Natural killer cell (primary cell): ENCODE measurements at regions not wholly inside any gene's neighbourhood (a gene's known extent, or its start where the extent isn't known, plus 50 kb on each side); places are given as distances from the start of the nearest gene placed in this dataset.

Experiments
- ATAC-seq, 3 donors: fragments of 150-1000 bp in 2 of 3; fragments of 200-7000 bp in 1 of 3; cut with Tn5 transposase; 1 replicate in 1 of 3; 2 replicates in 2 of 3; pipeline ENCODE4 v1.10.0; 2021; ENCODE audit warnings: mild to moderate bottlenecking in 2 of 3, moderate library complexity in 2 of 3
- DNase-seq, 2 donors: peaks; one replicate each; pipeline versions ENCODE4 v3.0.0 to v3.0.0-alpha.2; 2013 to 2021; ENCODE audit warnings: mixed read lengths in 1 of 2
- H3K27ac ChIP-seq: one replicate; pipeline ENCODE4 v1.5.1; 2013; ENCODE audit warnings: mild to moderate bottlenecking, low read length
- H3K27me3 ChIP-seq: one replicate; pipeline ENCODE4 v1.6.1; 2013; ENCODE audit warnings: low read length; ENCODE audit not compliant: control insufficient read depth, insufficient read depth
- H3K36me3 ChIP-seq: one replicate; pipeline ENCODE4 v1.6.1; 2013; ENCODE audit warnings: low read length; ENCODE audit not compliant: control insufficient read depth, insufficient read depth
- H3K4me1 ChIP-seq: one replicate; pipeline ENCODE4 v1.6.1; 2013; ENCODE audit warnings: low read length; ENCODE audit not compliant: control insufficient read depth, insufficient read depth
- H3K4me3 ChIP-seq: one replicate; pipeline ENCODE4 v1.5.1; 2013; ENCODE audit warnings: low read length
- H3K9me3 ChIP-seq: one replicate; pipeline ENCODE4 v1.6.1; 2013; ENCODE audit warnings: low read length; ENCODE audit not compliant: control insufficient read depth, insufficient read depth
- H3K27ac Mint-ChIP-seq, 2 donors: one replicate each; pipeline ENCODE4 v1.8.0; 2022; ENCODE audit warnings: mild to moderate bottlenecking in 2 of 2, mixed read lengths in 2 of 2, moderate library complexity in 1 of 2
- H3K27me3 Mint-ChIP-seq, 2 donors: one replicate each; pipeline ENCODE4 v1.8.0; 2022; ENCODE audit warnings: low read depth in 2 of 2, mixed read lengths in 2 of 2
- H3K36me3 Mint-ChIP-seq: one replicate; pipeline ENCODE4 v1.8.0; 2022; ENCODE audit warnings: mixed read lengths
- H3K4me1 Mint-ChIP-seq, 2 donors: one replicate each; pipeline ENCODE4 v1.8.0; 2022; ENCODE audit warnings: mixed read lengths in 2 of 2
- H3K4me3 Mint-ChIP-seq: one replicate; pipeline ENCODE4 v1.8.0; 2022; ENCODE audit warnings: mild to moderate bottlenecking, moderate library complexity, mixed read lengths
- H3K9me3 Mint-ChIP-seq, 2 donors: one replicate each; pipeline ENCODE4 v1.8.0; 2022; ENCODE audit warnings: mixed read lengths in 2 of 2
- WGBS: methylation state at CpG from one replicate; pipeline ENCODE4 v1.1.7; 2013; ENCODE audit warnings: missing lambda C conversion rate; ENCODE audit not compliant: insufficient coverage; 5-methylcytosine and 5-hydroxymethylcytosine counted together
- intact Hi-C: fragments of 100-400 bp; cut with micrococcal nuclease; formaldehyde crosslinking; loops from one replicate; pipeline ENCODE4 v1.14.2; 2022
- TF ChIP-seq, protein P1 (sequence below): fragments of 200-600 bp; IDR thresholded peaks from one replicate; pipeline ENCODE4 v1.8.0; 2022; ENCODE audit warnings: antibody characterized with exemption

DNA sequence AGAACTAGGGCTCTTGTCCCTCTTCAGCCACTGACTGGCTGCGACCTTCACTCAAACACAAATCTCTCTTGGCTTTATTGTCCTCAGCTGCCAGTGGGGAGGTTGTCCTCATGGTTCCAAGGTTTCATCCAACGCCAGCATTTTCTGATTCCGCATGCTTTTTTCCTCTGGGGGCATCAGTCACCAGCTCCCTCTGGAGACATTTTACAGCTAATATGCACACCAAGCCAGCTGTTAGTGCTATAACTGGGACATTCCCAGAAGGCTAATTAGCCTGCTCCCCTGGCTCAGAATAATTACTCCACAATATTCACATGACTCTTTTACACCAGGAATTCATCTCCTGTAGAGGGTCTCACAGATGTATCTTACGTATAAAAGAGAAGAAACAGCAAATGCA lies 193.6 kb upstream of the ANKRD55 start:
- Histone ChIP-seq H3K4me3 (no peak overlapping the region), H3K9me3 (peaks cover 3% of the 10 kb centered on the region), H3K27ac (no peak overlapping the region), H3K4me1 (no peaks in the 10 kb centered on the region), H3K36me3 (no peaks in the 10 kb centered on the region), H3K27me3 (no peaks in the 10 kb centered on the region)
- ATAC-seq (no peak), DNase-seq (no peak)
- 94% methylated on average over 4 of the region's 4 CpGs for WGBS
- Mint-ChIP-seq H3K36me3 (no peaks in the 10 kb centered on the region), H3K4me1 (no peaks in the 10 kb centered on the region), H3K27ac (no peak overlapping the region), H3K4me3 (no peak overlapping the region), H3K27me3 (peaks cover 0 to 2% of the 10 kb centered on the region in 2 donors), H3K9me3 (no peaks in the 10 kb centered on the region)
- TF ChIP-seq, protein P1, sequence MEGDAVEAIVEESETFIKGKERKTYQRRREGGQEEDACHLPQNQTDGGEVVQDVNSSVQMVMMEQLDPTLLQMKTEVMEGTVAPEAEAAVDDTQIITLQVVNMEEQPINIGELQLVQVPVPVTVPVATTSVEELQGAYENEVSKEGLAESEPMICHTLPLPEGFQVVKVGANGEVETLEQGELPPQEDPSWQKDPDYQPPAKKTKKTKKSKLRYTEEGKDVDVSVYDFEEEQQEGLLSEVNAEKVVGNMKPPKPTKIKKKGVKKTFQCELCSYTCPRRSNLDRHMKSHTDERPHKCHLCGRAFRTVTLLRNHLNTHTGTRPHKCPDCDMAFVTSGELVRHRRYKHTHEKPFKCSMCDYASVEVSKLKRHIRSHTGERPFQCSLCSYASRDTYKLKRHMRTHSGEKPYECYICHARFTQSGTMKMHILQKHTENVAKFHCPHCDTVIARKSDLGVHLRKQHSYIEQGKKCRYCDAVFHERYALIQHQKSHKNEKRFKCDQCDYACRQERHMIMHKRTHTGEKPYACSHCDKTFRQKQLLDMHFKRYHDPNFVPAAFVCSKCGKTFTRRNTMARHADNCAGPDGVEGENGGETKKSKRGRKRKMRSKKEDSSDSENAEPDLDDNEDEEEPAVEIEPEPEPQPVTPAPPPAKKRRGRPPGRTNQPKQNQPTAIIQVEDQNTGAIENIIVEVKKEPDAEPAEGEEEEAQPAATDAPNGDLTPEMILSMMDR, result no peak
- intact Hi-C loops, result no loop called here

DNA sequence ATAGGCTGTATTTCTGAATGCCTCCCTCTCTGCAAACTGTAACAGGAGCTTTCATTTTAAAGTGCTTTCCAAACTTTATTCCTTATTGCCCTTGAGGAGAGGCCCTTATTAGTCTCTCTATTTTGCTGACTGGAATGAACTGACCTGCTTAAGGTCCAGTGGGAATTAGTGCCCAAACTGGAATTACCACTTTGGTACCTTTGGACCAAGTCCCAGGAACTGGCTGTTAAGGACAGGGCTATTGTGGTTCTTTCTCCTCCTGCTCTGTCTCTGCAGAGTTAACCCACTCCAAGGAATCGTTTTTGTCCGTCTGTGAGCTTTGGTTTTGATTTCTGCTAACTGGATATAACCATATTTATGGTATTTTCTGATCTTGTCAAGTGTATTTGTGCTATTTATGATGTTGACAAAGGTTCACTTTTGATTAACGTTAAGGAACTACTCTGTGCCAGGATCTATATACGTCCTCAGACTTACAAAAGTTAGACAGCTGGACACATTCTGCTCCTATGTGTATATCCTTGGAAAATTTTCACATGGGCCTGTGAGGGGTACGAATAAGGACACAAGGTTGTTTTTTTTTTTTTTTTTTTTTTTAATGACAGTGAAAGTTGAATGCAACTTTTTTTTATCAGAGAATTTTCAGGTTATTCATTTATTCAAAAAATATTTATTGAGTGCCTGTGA lies 189.1 kb upstream of the ANKRD55 start:
- DNase-seq (no peak), ATAC-seq (no peak)
- intact Hi-C loops, result no loop called here
- H3K27ac Mint-ChIP-seq, result no peak overlapping the region
- peaks cover 4 to 8% of the 10 kb centered on the region in 2 donors for H3K9me3 Mint-ChIP-seq
- H3K27ac ChIP-seq, result no peak overlapping the region
- no peaks in the 10 kb centered on the region for H3K27me3 ChIP-seq
- H3K27me3 Mint-ChIP-seq, result no peaks in the 10 kb centered on the region
- 78% methylated on average over 4 of the region's 5 CpGs for WGBS
- H3K36me3 Mint-ChIP-seq, result peaks cover 9% of the 10 kb centered on the region
- H3K4me1 ChIP-seq, result no peaks in the 10 kb centered on the region
- TF ChIP-seq, protein P1, result no peak
- no peak overlapping the region for H3K4me3 ChIP-seq
- no peak overlapping the region for H3K4me3 Mint-ChIP-seq
- peaks cover 8% of the 10 kb centered on the region for H3K9me3 ChIP-seq
- H3K4me1 Mint-ChIP-seq, result no peaks in the 10 kb centered on the region
- H3K36me3 ChIP-seq, result no peaks in the 10 kb centered on the region

DNA sequence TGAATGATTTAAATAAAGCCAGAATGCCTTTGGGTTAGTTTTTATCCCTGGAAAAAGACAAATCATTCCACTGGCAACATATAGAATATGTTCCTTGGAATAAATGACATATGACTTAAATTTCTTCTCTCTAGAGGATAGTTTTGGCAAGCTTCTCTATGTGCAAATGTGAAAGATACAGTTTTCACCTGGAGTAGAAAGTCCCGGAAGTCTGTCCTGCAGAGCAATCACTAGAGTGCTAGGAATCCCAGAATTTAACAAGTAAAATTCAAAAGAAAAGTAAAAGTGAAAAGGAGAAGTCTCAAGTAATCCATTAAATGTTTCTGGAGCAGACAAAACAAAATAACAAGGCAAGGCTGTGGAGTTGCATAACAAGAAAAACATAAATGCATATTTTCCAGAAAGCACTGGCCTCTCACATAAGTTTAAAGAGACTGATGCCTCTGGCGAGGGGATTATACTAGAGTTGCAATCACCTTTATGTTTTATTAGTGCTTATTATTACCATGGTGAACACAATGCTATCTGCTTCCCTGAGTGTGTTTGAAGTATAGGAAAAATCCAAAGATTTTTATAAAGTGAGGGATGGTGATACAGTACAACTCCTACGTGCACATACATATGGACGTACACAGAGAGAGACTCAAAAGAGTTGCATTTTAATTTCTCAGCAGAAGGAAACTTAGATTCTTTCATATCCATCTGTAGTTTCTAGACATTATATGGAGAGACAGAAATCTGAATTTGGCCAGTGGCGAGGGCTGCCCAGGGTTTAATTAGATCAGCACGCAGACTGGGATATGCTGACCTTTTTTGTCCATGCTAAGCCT lies 188.3 kb upstream of the ANKRD55 start:
- no peaks in the 10 kb centered on the region for H3K27me3 Mint-ChIP-seq
- DNase-seq, result no peak
- no peak for ATAC-seq
- WGBS, result 95% methylated on average over 4 of the region's 6 CpGs
- H3K27ac Mint-ChIP-seq, result no peak overlapping the region
- Histone ChIP-seq H3K27ac (no peak overlapping the region), H3K36me3 (no peaks in the 10 kb centered on the region), H3K4me3 (no peak overlapping the region), H3K4me1 (no peaks in the 10 kb centered on the region), H3K27me3 (no peaks in the 10 kb centered on the region), H3K9me3 (peaks cover 8% of the 10 kb centered on the region)
- TF ChIP-seq, protein P1, result no peak
- intact Hi-C loops, result no loop called here
- H3K4me1 Mint-ChIP-seq, result no peaks in the 10 kb centered on the region
- peaks cover 4 to 8% of the 10 kb centered on the region in 2 donors for H3K9me3 Mint-ChIP-seq
- no peak overlapping the region for H3K4me3 Mint-ChIP-seq
- H3K36me3 Mint-ChIP-seq, result peaks cover 9% of the 10 kb centered on the region
